ENCODE measurements at regions not wholly inside any gene's neighbourhood (a gene's known extent, or its start where the extent isn't known, plus 50 kb on each side); places are given as distances from the start of the nearest gene placed in this dataset.

- no peak for DNase-seq (ENCODE audit: low spot score)
- ATAC-seq, result no peak
Observed at GRCh38 chr2:139360654-139361053, 580.5 kb upstream of the NXPH2 start.

- DNase-seq (ENCODE audit: low spot score) (no peak), ATAC-seq (no peak)
Observed at GRCh38 chr2:139359818-139360217, 579.6 kb upstream of the NXPH2 start.

- DNase-seq (ENCODE audit: low spot score), result no peak
Observed at GRCh38 chr2:139357972-139358371, 577.8 kb upstream of the NXPH2 start.

GRCh38 chr2:139354518-139354917 is 574.3 kb upstream of the NXPH2 start:
- no peak for ATAC-seq

More at GRCh38 chr2:139357972-139358371, 577.8 kb upstream of the NXPH2 start:
- ATAC-seq, result no peak

GRCh38 chr2:139353874-139354273 is 573.7 kb upstream of the NXPH2 start:
- DNase-seq (ENCODE audit: low spot score), result no peak

More at GRCh38 chr2:139354518-139354917, 574.3 kb upstream of the NXPH2 start:
- DNase-seq (ENCODE audit: low spot score), result no peak

GRCh38 chr2:139317259-139317658 is 537.1 kb upstream of the NXPH2 start:
- DNase-seq (ENCODE audit: low spot score) (no peak), ATAC-seq (no peak)

More at GRCh38 chr2:139353874-139354273, 573.7 kb upstream of the NXPH2 start:
- no peak for ATAC-seq

- DNase-seq (ENCODE audit: low spot score) (no peak), ATAC-seq (no peak)
Observed at GRCh38 chr2:139314059-139314458, 533.9 kb upstream of the NXPH2 start.

GRCh38 chr2:139296672-139297209 is 516.6 kb upstream of the NXPH2 start:
- ATAC-seq, result no peak
- DNase-seq (ENCODE audit: low spot score), result no peak

- DNase-seq (ENCODE audit: low spot score) (no peak), ATAC-seq (no peak)
Observed at GRCh38 chr2:139293992-139294548, 513.9 kb upstream of the NXPH2 start.

- DNase-seq (ENCODE audit: low spot score), result no peak
- ATAC-seq, result no peak
Observed at GRCh38 chr2:139281124-139281523, 500.9 kb upstream of the NXPH2 start.

GRCh38 chr2:139271879-139272278 is 491.7 kb upstream of the NXPH2 start:
- ATAC-seq (no peak), DNase-seq (ENCODE audit: low spot score) (no peak)

GRCh38 chr2:139271149-139271548 is 491.0 kb upstream of the NXPH2 start:
- no peak for DNase-seq (ENCODE audit: low spot score)
- ATAC-seq, result no peak

GRCh38 chr2:139260052-139260430 is 479.9 kb upstream of the NXPH2 start:
- ATAC-seq, result no peak
- DNase-seq (ENCODE audit: low spot score), result no peak

GRCh38 chr2:139259422-139260051 is 479.3 kb upstream of the NXPH2 start:
- DNase-seq (ENCODE audit: low spot score) (no peak), ATAC-seq (no peak)

GRCh38 chr2:139241286-139241685 is 461.1 kb upstream of the NXPH2 start:
- ATAC-seq (no peak), DNase-seq (ENCODE audit: low spot score) (no peak)

GRCh38 chr2:139237023-139237422 is 456.8 kb upstream of the NXPH2 start:
- DNase-seq (ENCODE audit: low spot score) (no peak), ATAC-seq (no peak)

GRCh38 chr2:139230881-139231280 is 450.7 kb upstream of the NXPH2 start:
- DNase-seq (ENCODE audit: low spot score) (no peak), ATAC-seq (no peak)

- ATAC-seq (no peak), DNase-seq (ENCODE audit: low spot score) (no peak)
Observed at GRCh38 chr2:139228276-139228675, 448.1 kb upstream of the NXPH2 start.

- DNase-seq (ENCODE audit: low spot score) (no peak), ATAC-seq (no peak)
Observed at GRCh38 chr2:139225961-139226360, 445.8 kb upstream of the NXPH2 start.

- no peak for DNase-seq (ENCODE audit: low spot score)
Observed at GRCh38 chr2:139218181-139218580, 438.0 kb upstream of the NXPH2 start.

GRCh38 chr2:139217641-139218040 is 437.5 kb upstream of the NXPH2 start:
- DNase-seq (ENCODE audit: low spot score) (no peak), ATAC-seq (no peak)

More at GRCh38 chr2:139218181-139218580, 438.0 kb upstream of the NXPH2 start:
- ATAC-seq, result no peak

GRCh38 chr2:139216435-139216834 is 436.2 kb upstream of the NXPH2 start:
- no peak for DNase-seq (ENCODE audit: low spot score)
- no peak for ATAC-seq

- ATAC-seq (no peak), DNase-seq (ENCODE audit: low spot score) (no peak)
Observed at GRCh38 chr2:139214801-139215200, 434.6 kb upstream of the NXPH2 start.

Data from left lobe of liver (tissue), 2 donors.